Keratinocyte (primary cell): ENCODE measurements at regions not wholly inside any gene's neighbourhood (a gene's known extent, or its start where the extent isn't known, plus 50 kb on each side); places are given as distances from the start of the nearest gene placed in this dataset.

ENCODE experiments used
- DNase-seq: peaks from one replicate; pipeline ENCODE4 v3.0.0-alpha.2; 2011; ENCODE audit warnings: low read depth, missing footprints, low spot score
- FAIRE-seq: peaks from 2 replicates; lab custom pipeline; 2011; peaks lifted over from hg19 to GRCh38; lab: Jason Lieb, UNC
- H2AFZ ChIP-seq: 2 replicates; pipeline ENCODE4 v1.6.0; 2012; ENCODE audit warnings: low read length, control low read depth, inconsistent platforms; ENCODE audit not compliant: control insufficient read depth
- H3K27ac ChIP-seq: 2 replicates; pipeline ENCODE4 v1.5.1; 2011; ENCODE audit warnings: low read length; ENCODE audit not compliant: control insufficient read depth, insufficient read depth
- H3K27me3 ChIP-seq: 3 replicates; pipeline ENCODE4 v1.6.0; 2011; ENCODE audit warnings: low read length; ENCODE audit not compliant: control insufficient read depth, insufficient read depth; ENCODE audit errors: extremely low read depth
- H3K36me3 ChIP-seq, 2 experiments: 2 replicates in 1 of 2; 3 replicates in 1 of 2; pipeline ENCODE4 v1.5.1; 2011; ENCODE audit warnings: low read length in 2 of 2, mild to moderate bottlenecking in 1 of 2; ENCODE audit not compliant: control insufficient read depth in 2 of 2, insufficient read depth in 2 of 2; ENCODE audit errors: extremely low read depth in 1 of 2
- H3K4me1 ChIP-seq: 3 replicates; pipeline ENCODE4 v1.5.1; 2011; ENCODE audit warnings: low read length; ENCODE audit not compliant: control insufficient read depth, insufficient read depth; ENCODE audit errors: extremely low read depth
- H3K4me2 ChIP-seq: 3 replicates; pipeline ENCODE4 v1.6.0; 2011; ENCODE audit warnings: low read depth, low read length; ENCODE audit not compliant: control insufficient read depth, insufficient read depth; ENCODE audit errors: extremely low read depth
- H3K4me3 ChIP-seq, 3 experiments: fragments of 200-600 bp in 1 of 3; sonication (generic) in 1 of 3; 2 replicates in 2 of 3; 3 replicates in 1 of 3; pipeline ENCODE4 v1.5.1; 2011 to 2016; ENCODE audit warnings: low read length in 3 of 3, mild to moderate bottlenecking in 3 of 3, control low read depth in 2 of 3, inconsistent platforms in 1 of 3, low read depth in 1 of 3, mixed read lengths in 1 of 3, mixed run types in 1 of 3, moderate library complexity in 1 of 3; ENCODE audit not compliant: control insufficient read depth in 2 of 3, insufficient read depth in 2 of 3; ENCODE audit errors: extremely low read depth in 1 of 3
- H3K79me2 ChIP-seq: 2 replicates; pipeline ENCODE4 v1.6.0; 2012; ENCODE audit warnings: low read length; ENCODE audit not compliant: control insufficient read depth, insufficient read depth
- H3K9ac ChIP-seq: 3 replicates; pipeline ENCODE4 v1.6.0; 2011; ENCODE audit warnings: low read length; ENCODE audit not compliant: control insufficient read depth, insufficient read depth; ENCODE audit errors: extremely low read depth
- H3K9me1 ChIP-seq: 3 replicates; pipeline ENCODE4 v1.6.0; 2011; ENCODE audit warnings: low read length; ENCODE audit not compliant: control insufficient read depth, insufficient read depth; ENCODE audit errors: extremely low read depth
- H3K9me3 ChIP-seq: 2 replicates; pipeline ENCODE4 v1.5.1; 2012; ENCODE audit warnings: low read depth, low read length; ENCODE audit not compliant: control insufficient read depth
- H4K20me1 ChIP-seq: 3 replicates; pipeline ENCODE4 v1.6.0; 2011; ENCODE audit warnings: low read length; ENCODE audit not compliant: control insufficient read depth, insufficient read depth; ENCODE audit errors: extremely low read depth
- CTCF ChIP-seq, 3 experiments: IDR thresholded peaks in 1 of 3; conservative IDR thresholded peaks in 1 of 3; optimal IDR thresholded peaks in 1 of 3; 2 replicates in 2 of 3; 3 replicates in 1 of 3; pipeline versions ENCODE3 to v1.5.1; 2011; ENCODE audit warnings: low read length in 3 of 3, mild to moderate bottlenecking in 3 of 3, moderate library complexity in 2 of 3, control low read depth in 1 of 3, inconsistent platforms in 1 of 3; ENCODE audit not compliant: insufficient read depth in 2 of 3; ENCODE audit errors: extremely low read depth in 1 of 3
- EZH2 ChIP-seq: IDR thresholded peaks from one replicate; pipeline ENCODE4 v1.6.1; 2012; ENCODE audit warnings: inconsistent platforms, mild to moderate bottlenecking, low read length, moderate library complexity
- dilution Hi-C: fragments of 300-500 bp; cut with MboI; formaldehyde crosslinking; loops from one replicate; pipeline ENCODE4 v1.7.0; 2020; ENCODE audit warnings: low sequenced_read_pairs; ENCODE audit not compliant: extremely low pct_ligation_motif_present

- no peak for TF ChIP-seq CTCF (optimal IDR thresholded peaks at IDR 0.05 in 1 of 3, IDR thresholded peaks at IDR 0.05 in 1 of 3, conservative IDR thresholded peaks at IDR 0.05 in 1 of 3; ENCODE audit: extremely low read depth in 1 of 3, insufficient read depth in 2 of 3, low read length in 3 of 3)
- TF ChIP-seq EZH2 = no peak
- no peaks in the 10 kb centered on the region for H3K9me3 ChIP-seq
- H3K27ac ChIP-seq = no peak overlapping the region
- no peak for DNase-seq
- peak overlapping the region; percentile 77 for H3K4me2 ChIP-seq
- H3K36me3 ChIP-seq = no peaks in the 10 kb centered on the region
- peaks cover 29% of the 10 kb centered on the region for H3K4me1 ChIP-seq
- dilution Hi-C loops = no loop called here
- no peaks in the 10 kb centered on the region for H3K79me2 ChIP-seq
- no peaks in the 10 kb centered on the region for H3K9me1 ChIP-seq
- H3K4me3 ChIP-seq = no peak overlapping the region
- no peak overlapping the region for H3K9ac ChIP-seq
- no peaks in the 10 kb centered on the region for H3K27me3 ChIP-seq
- H4K20me1 ChIP-seq = no peaks in the 10 kb centered on the region
- FAIRE-seq = no peak
- H2AFZ ChIP-seq = no peak overlapping the region
These were observed 110.4 kb upstream of the KL start for GRCh38 chr13:32905864-32906180.

- Histone ChIP-seq H3K9me3 (no peaks in the 10 kb centered on the region), H4K20me1 (no peaks in the 10 kb centered on the region), H2AFZ (no peak overlapping the region), H3K27ac (no peak overlapping the region), H3K4me2 (no peak overlapping the region), H3K27me3 (no peaks in the 10 kb centered on the region), H3K9ac (no peak overlapping the region), H3K4me3 (no peak overlapping the region), H3K4me1 (peaks cover 24% of the 10 kb centered on the region), H3K79me2 (no peaks in the 10 kb centered on the region), H3K36me3 (no peaks in the 10 kb centered on the region), H3K9me1 (no peaks in the 10 kb centered on the region)
- TF ChIP-seq CTCF (optimal IDR thresholded peaks at IDR 0.05 in 1 of 3, IDR thresholded peaks at IDR 0.05 in 1 of 3, conservative IDR thresholded peaks at IDR 0.05 in 1 of 3; ENCODE audit: extremely low read depth in 1 of 3, insufficient read depth in 2 of 3, low read length in 3 of 3) (no peak), EZH2 (no peak)
- dilution Hi-C loops = no loop called here
- FAIRE-seq (no peak), DNase-seq (no peak)
These were observed 109.0 kb upstream of the KL start for GRCh38 chr13:32907211-32907610.
